HEK293 (cell line): ENCODE measurements at regions not wholly inside any gene's neighbourhood (a gene's known extent, or its start where the extent isn't known, plus 50 kb on each side); places are given as distances from the start of the nearest gene placed in this dataset.

Experiments
- CTCF ChIA-PET: fragments of 350-600 bp; formaldehyde crosslinking; extraction: SDS; loops from one replicate; lab custom pipeline; 2021; ENCODE audit warnings: antibody characterized with exemption; lab: Yijun Ruan, JAX
- POLR2A ChIA-PET: fragments of 300-600 bp; formaldehyde crosslinking; extraction: SDS; loops from one replicate; lab custom pipeline; 2020; ENCODE audit warnings: antibody characterized with exemption, inconsistent platforms; lab: Yijun Ruan, JAX
- H3K27ac ChIP-seq: fragments of 200-500 bp; sonication (Bioruptor generic); 2 replicates; pipeline ENCODE4 v1.5.1; 2014; ENCODE audit warnings: low read depth, low read length, control low read depth, inconsistent platforms; ENCODE audit errors: extremely low read depth
- H3K36me3 ChIP-seq, 2 experiments: fragments of 200-500 bp in 1 of 2; sonication (Bioruptor generic) in 1 of 2; 1 replicate in 1 of 2; 2 replicates in 1 of 2; pipeline ENCODE4 v1.5.1; 2014 to 2017; ENCODE audit warnings: inconsistent platforms in 2 of 2, low read length in 2 of 2; ENCODE audit not compliant: control insufficient read depth in 2 of 2, insufficient read depth in 1 of 2
- H3K4me1 ChIP-seq: fragments of 200-500 bp; sonication (Bioruptor generic); 2 replicates; pipeline ENCODE4 v1.5.1; 2014; ENCODE audit warnings: mild to moderate bottlenecking, low read length, inconsistent platforms; ENCODE audit not compliant: control insufficient read depth, insufficient read depth
- H3K4me3 ChIP-seq: 2 replicates; pipeline ENCODE4 v1.5.1; 2011; ENCODE audit warnings: low read depth, mild to moderate bottlenecking, control low read depth, low read length, moderate library complexity
- H3K9me3 ChIP-seq: fragments of 200-500 bp; sonication (Bioruptor generic); 2 replicates; pipeline ENCODE4 v1.5.1; 2014; ENCODE audit warnings: low read depth, low read length, inconsistent platforms; ENCODE audit not compliant: control insufficient read depth, insufficient read depth
- AEBP2 ChIP-seq: fragments of 450-650 bp; formaldehyde crosslinking; IDR thresholded peaks from 2 replicates; pipeline ENCODE4 v1.5.1; 2016; ENCODE audit warnings: missing biosample characterization, missing genetic modification characterization, borderline replicate concordance
- HOXD13 ChIP-seq: sonication (generic); formaldehyde crosslinking; IDR thresholded peaks from 2 replicates; pipeline ENCODE4 v1.8.0; 2022; ENCODE audit warnings: missing genetic modification reagents, borderline replicate concordance
- OSR2 ChIP-seq: fragments of 450-650 bp; formaldehyde crosslinking; IDR thresholded peaks from 2 replicates; pipeline ENCODE4 v1.5.1; 2016; ENCODE audit warnings: missing biosample characterization, missing genetic modification characterization
- PRDM6 ChIP-seq: fragments of 450-650 bp; formaldehyde crosslinking; IDR thresholded peaks from 2 replicates; pipeline ENCODE4 v1.5.1; 2017; ENCODE audit warnings: missing biosample characterization, missing genetic modification characterization
- SALL2 ChIP-seq: fragments of 450-650 bp; formaldehyde crosslinking; IDR thresholded peaks from 2 replicates; pipeline ENCODE4 v1.5.0; 2017; ENCODE audit warnings: missing biosample characterization, mild to moderate bottlenecking, missing genetic modification characterization, borderline replicate concordance
- SCRT2 ChIP-seq: fragments of 450-650 bp; formaldehyde crosslinking; IDR thresholded peaks from 2 replicates; pipeline ENCODE4 v1.5.1; 2016; ENCODE audit warnings: missing biosample characterization, missing genetic modification characterization
- ZBTB1 ChIP-seq: fragments of 450-650 bp; formaldehyde crosslinking; IDR thresholded peaks from 2 replicates; pipeline ENCODE4 v1.5.1; 2016; ENCODE audit warnings: missing biosample characterization, missing genetic modification characterization
- ZBTB10 ChIP-seq: fragments of 450-650 bp; formaldehyde crosslinking; IDR thresholded peaks from 2 replicates; pipeline ENCODE4 v1.5.1; 2016; ENCODE audit warnings: missing biosample characterization, missing genetic modification characterization
- ZBTB11 ChIP-seq: fragments of 450-650 bp; formaldehyde crosslinking; conservative IDR thresholded peaks from 2 replicates; pipeline ENCODE4 v1.5.1; 2016; ENCODE audit warnings: low read depth, missing biosample characterization, missing genetic modification characterization
- ZBTB21 ChIP-seq: fragments of 450-650 bp; formaldehyde crosslinking; IDR thresholded peaks from 2 replicates; pipeline ENCODE4 v1.5.1; 2017; ENCODE audit warnings: missing biosample characterization, missing genetic modification characterization
- ZFP41 ChIP-seq: fragments of 450-650 bp; formaldehyde crosslinking; IDR thresholded peaks from 2 replicates; pipeline ENCODE4 v1.5.1; 2016; ENCODE audit warnings: missing biosample characterization, missing genetic modification characterization, borderline replicate concordance
- ZNF19 ChIP-seq: fragments of 450-650 bp; formaldehyde crosslinking; IDR thresholded peaks from 2 replicates; pipeline ENCODE4; 2016; ENCODE audit warnings: missing biosample characterization, missing genetic modification characterization, low read depth
- ZNF292 ChIP-seq: fragments of 450-650 bp; formaldehyde crosslinking; IDR thresholded peaks from 2 replicates; pipeline ENCODE4 v1.5.1; 2016; ENCODE audit warnings: low read depth, missing biosample characterization, missing genetic modification characterization, borderline replicate concordance
- ZNF341 ChIP-seq: fragments of 450-650 bp; formaldehyde crosslinking; IDR thresholded peaks from 2 replicates; pipeline ENCODE4; 2016; ENCODE audit warnings: low read depth, missing biosample characterization, missing genetic modification characterization
- ZNF404 ChIP-seq: fragments of 450-650 bp; formaldehyde crosslinking; IDR thresholded peaks from 2 replicates; pipeline ENCODE4 v1.5.1; 2017; ENCODE audit warnings: missing biosample characterization, missing genetic modification characterization
- ZNF423 ChIP-seq: fragments of 450-650 bp; formaldehyde crosslinking; IDR thresholded peaks from 2 replicates; pipeline ENCODE4 v1.5.1; 2016; ENCODE audit warnings: missing biosample characterization, missing genetic modification characterization
- ZNF433 ChIP-seq: fragments of 450-650 bp; formaldehyde crosslinking; IDR thresholded peaks from 2 replicates; pipeline ENCODE4 v1.5.1; 2016; ENCODE audit warnings: missing biosample characterization, missing genetic modification characterization, low read depth
- ZNF501 ChIP-seq: fragments of 450-650 bp; formaldehyde crosslinking; IDR thresholded peaks from 2 replicates; pipeline ENCODE4 v1.5.1; 2016; ENCODE audit warnings: missing biosample characterization, missing genetic modification characterization
- ZNF585B ChIP-seq: fragments of 450-650 bp; formaldehyde crosslinking; IDR thresholded peaks from 2 replicates; pipeline ENCODE4 v1.5.1; 2016; ENCODE audit warnings: missing biosample characterization, missing genetic modification characterization
- ZNF645 ChIP-seq: fragments of 450-650 bp; formaldehyde crosslinking; IDR thresholded peaks from 2 replicates; pipeline ENCODE4; 2016; ENCODE audit warnings: missing biosample characterization, missing genetic modification characterization
- ZNF660 ChIP-seq: fragments of 450-650 bp; IDR thresholded peaks from 2 replicates; pipeline ENCODE4 v1.5.1; 2018; ENCODE audit warnings: missing biosample characterization, mild to moderate bottlenecking, missing genetic modification characterization
- ZSCAN18 ChIP-seq: fragments of 450-650 bp; formaldehyde crosslinking; IDR thresholded peaks from 2 replicates; pipeline ENCODE4 v1.5.1; 2016; ENCODE audit warnings: missing biosample characterization, missing genetic modification characterization

- Histone ChIP-seq H3K9me3 (no peaks in the 10 kb centered on the region), H3K4me3 (no peak overlapping the region), H3K36me3 (no peaks in the 10 kb centered on the region), H3K27ac (no peak overlapping the region), H3K4me1 (no peaks in the 10 kb centered on the region)
- TF ChIP-seq ZNF292 (tag by site-specific recombination) (no peak), ZNF341 (tag by site-specific recombination) (no peak), ZSCAN18 (tag by site-specific recombination) (no peak), ZNF660 (tag by site-specific recombination) (no peak), OSR2 (tag by site-specific recombination) (no peak), ZNF585B (no peak), ZNF433 (tag by site-specific recombination) (no peak), ZBTB11 (tag by site-specific recombination) (no peak), ZNF645 (tag by site-specific recombination) (no peak), ZBTB21 (tag by site-specific recombination) (no peak)
- ChIA-PET POLR2A (no interaction called here), CTCF (interaction anchor here (0.6 kb wide), 1 partner anchor 1136 kb away, joined by 3 read pairs; no protein-coding TSS in a partner anchor)
Measured at GRCh38 chr4:145297556-145297955, 117.2 kb upstream of the OTUD4 start.

- ChIA-PET POLR2A (no interaction called here), CTCF (no interaction called here)
- H3K4me1 ChIP-seq: no peaks in the 10 kb centered on the region
- TF ChIP-seq ZNF404 (no peak), ZNF423 (tag by site-specific recombination) (no peak), HOXD13 (no peak), ZFP41 (tag by site-specific recombination) (no peak), AEBP2 (no peak), ZBTB1 (tag by site-specific recombination) (no peak), ZNF501 (tag by site-specific recombination) (no peak), ZNF19 (no peak), SCRT2 (tag by site-specific recombination) (no peak), ZBTB10 (no peak), PRDM6 (no peak), SALL2 (tag by site-specific recombination) (no peak)
Measured at GRCh38 chr4:145295547-145295946, 115.2 kb upstream of the OTUD4 start.

More at GRCh38 chr4:145295547-145295946, 115.2 kb upstream of the OTUD4 start:
- Histone ChIP-seq H3K4me3 (no peak overlapping the region), H3K27ac (no peak overlapping the region), H3K36me3 (no peaks in the 10 kb centered on the region), H3K9me3 (no peaks in the 10 kb centered on the region)
